NB4 (cell line): ENCODE measurements at regions not wholly inside any gene's neighbourhood (a gene's known extent, or its start where the extent isn't known, plus 50 kb on each side); places are given as distances from the start of the nearest gene placed in this dataset.

Experiments used
- DNase-seq: peaks from one replicate; pipeline ENCODE4 v3.0.0; 2010; ENCODE audit warnings: low read depth
- H3K4me3 ChIP-seq: one replicate; pipeline ENCODE4 v1.5.1; 2011; ENCODE audit warnings: mild to moderate bottlenecking, low read depth, low read length, moderate library complexity
- MYC ChIP-seq: IDR thresholded peaks from 2 replicates; pipeline ENCODE4 v1.6.1; 2011; ENCODE audit warnings: low read depth, low read length
- POLR2A ChIP-seq: IDR thresholded peaks from 2 replicates; pipeline ENCODE4 v1.6.1; 2011; ENCODE audit warnings: mild to moderate bottlenecking; ENCODE audit not compliant: insufficient read length; ENCODE audit errors: extremely low read depth
- TF ChIP-seq, protein P1 (sequence below): IDR thresholded peaks from one replicate; pipeline ENCODE4 v1.5.1; 2012; ENCODE audit warnings: low read depth, low read length
- TF ChIP-seq, protein P2 (sequence below): IDR thresholded peaks from 2 replicates; pipeline ENCODE4 v1.6.1; 2011; ENCODE audit warnings: low read depth, low read length

DNA sequence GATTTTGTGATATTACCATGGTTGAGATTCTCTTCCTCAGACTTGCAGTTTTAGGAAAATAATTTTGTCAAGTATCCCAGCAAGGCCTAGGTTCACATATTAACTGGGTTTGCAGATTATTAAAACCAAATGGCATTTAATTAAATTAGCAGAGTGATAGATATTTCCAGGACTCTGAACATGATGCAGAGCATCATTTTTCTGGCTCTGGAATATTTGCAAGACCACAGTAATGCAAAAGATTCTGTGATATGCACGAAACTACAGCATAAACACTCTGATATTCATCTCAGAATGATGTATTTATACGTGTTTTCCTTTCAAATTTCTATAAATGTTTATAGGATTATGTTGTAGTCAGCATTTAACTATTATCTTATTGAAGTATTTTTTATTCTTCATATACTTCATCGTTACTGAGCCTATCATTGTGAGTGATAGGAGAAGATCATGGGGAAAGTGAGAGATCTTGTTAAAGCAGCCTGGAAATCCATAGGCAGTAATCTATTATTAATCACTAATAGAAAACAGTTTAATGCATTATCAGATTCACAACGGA lies 1245.6 kb downstream of the OTOL1 start:
- H3K4me3 ChIP-seq: no peak overlapping the region
- TF ChIP-seq, protein P1, sequence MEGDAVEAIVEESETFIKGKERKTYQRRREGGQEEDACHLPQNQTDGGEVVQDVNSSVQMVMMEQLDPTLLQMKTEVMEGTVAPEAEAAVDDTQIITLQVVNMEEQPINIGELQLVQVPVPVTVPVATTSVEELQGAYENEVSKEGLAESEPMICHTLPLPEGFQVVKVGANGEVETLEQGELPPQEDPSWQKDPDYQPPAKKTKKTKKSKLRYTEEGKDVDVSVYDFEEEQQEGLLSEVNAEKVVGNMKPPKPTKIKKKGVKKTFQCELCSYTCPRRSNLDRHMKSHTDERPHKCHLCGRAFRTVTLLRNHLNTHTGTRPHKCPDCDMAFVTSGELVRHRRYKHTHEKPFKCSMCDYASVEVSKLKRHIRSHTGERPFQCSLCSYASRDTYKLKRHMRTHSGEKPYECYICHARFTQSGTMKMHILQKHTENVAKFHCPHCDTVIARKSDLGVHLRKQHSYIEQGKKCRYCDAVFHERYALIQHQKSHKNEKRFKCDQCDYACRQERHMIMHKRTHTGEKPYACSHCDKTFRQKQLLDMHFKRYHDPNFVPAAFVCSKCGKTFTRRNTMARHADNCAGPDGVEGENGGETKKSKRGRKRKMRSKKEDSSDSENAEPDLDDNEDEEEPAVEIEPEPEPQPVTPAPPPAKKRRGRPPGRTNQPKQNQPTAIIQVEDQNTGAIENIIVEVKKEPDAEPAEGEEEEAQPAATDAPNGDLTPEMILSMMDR: no peak
- TF ChIP-seq, protein P2, sequence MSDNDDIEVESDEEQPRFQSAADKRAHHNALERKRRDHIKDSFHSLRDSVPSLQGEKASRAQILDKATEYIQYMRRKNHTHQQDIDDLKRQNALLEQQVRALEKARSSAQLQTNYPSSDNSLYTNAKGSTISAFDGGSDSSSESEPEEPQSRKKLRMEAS: no peak
- TF ChIP-seq MYC: no peak
- no peak for TF ChIP-seq POLR2A

GRCh38 chr3:162743091-162743490 lies 1246.5 kb downstream of the OTOL1 start:
- DNase-seq: no peak
- TF ChIP-seq, protein P1: no peak
- TF ChIP-seq POLR2A: no peak
- TF ChIP-seq, protein P2: no peak
- no peak for TF ChIP-seq MYC
- H3K4me3 ChIP-seq: no peak overlapping the region

More for the DNA sequence above, 1245.6 kb downstream of the OTOL1 start:
- no peak for DNase-seq

DNA sequence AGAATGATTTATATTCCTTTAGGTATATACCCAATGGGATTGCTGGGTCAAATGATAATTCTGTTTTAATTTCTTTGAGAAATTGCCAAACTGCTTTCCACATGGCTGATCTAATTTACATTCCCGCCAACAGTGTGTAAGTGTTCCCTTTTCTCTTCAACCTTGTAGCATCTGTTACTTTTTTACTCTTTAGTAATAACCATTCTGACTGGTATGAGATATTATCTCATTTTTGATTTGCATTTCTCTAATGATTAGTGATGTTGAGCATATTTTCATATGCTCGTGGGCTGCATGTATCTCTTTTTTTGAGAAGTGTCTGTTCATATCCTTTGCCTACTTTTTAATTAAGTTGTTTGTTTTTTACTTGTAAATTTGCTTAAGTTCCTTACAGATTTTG lies 1264.2 kb downstream of the OTOL1 start:
- TF ChIP-seq, protein P1: no peak
- TF ChIP-seq, protein P2: no peak
- TF ChIP-seq MYC (no peak), POLR2A (no peak)
- no peak for DNase-seq

DNA sequence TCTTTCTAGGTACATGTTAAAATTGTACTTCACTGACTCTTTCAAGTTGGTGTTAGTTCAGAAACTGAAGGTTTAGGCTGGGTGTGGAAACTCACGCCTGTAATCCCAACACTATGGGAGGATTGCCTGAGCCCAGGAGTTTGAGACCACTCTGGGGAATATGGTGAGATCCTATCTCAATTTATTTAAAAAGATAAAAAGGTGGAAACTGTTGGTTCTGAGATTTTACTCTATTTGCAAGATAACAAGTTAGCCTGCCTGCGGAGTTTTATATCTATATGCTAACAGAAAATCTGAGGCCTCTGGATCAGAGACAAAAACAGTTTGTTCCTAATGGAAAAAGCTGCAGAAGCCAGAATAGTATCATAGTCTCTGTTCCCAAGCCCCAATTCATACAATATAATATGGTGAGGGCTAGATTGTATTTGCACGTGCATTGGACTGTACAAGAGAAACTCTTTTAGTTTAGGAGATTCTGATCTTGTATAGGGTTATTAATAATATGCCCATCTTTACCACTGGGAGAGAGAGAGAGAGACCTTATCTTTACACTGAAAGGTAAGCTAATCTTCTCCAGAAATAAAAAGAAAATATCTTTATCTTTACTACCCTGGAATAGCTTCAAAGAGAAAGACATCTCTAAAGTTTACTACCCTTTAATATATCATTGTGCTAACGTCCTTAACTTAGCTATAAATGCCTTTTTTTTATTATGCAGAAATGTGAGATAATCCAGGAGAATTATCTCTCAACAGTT lies 1267.6 kb downstream of the OTOL1 start:
- TF ChIP-seq, protein P2: no peak
- TF ChIP-seq, protein P1: no peak
- TF ChIP-seq MYC (no peak), POLR2A (no peak)
- DNase-seq: no peak
- H3K4me3 ChIP-seq: no peak overlapping the region

More for the DNA sequence above, 1264.2 kb downstream of the OTOL1 start:
- H3K4me3 ChIP-seq: no peak overlapping the region

GRCh38 chr3:162764808-162765071 lies 1268.1 kb downstream of the OTOL1 start:
- TF ChIP-seq MYC (no peak), POLR2A (no peak)
- TF ChIP-seq, protein P1: no peak
- H3K4me3 ChIP-seq: no peak overlapping the region
- DNase-seq: no peak
